ENCODE measurements at regions not wholly inside any gene's neighbourhood (a gene's known extent, or its start where the extent isn't known, plus 50 kb on each side); places are given as distances from the start of the nearest gene placed in this dataset.

- TF ChIP-seq CTCF (IDR thresholded peaks at IDR 0.05) = no peak
- TF ChIP-seq POLR2A (IDR thresholded peaks at IDR 0.05) = no peak
Observed at GRCh38 chr2:8398040-8398668, 283.7 kb upstream of the ID2 start.
